GM19238 (cell line): ENCODE measurements at regions not wholly inside any gene's neighbourhood (a gene's known extent, or its start where the extent isn't known, plus 50 kb on each side); places are given as distances from the start of the nearest gene placed in this dataset.

Experiments
- DNase-seq: peaks from one replicate; pipeline ENCODE4 v3.0.0; 2011; ENCODE audit warnings: low spot score; ENCODE audit not compliant: insufficient read length

GRCh38 chr12:65653321-65653720 lies 171.0 kb upstream of the HMGA2 start:
- DNase-seq, result no peak

- no peak for DNase-seq
These were observed 170.2 kb upstream of the HMGA2 start for GRCh38 chr12:65653946-65654629.

GRCh38 chr12:65655074-65655493 lies 169.2 kb upstream of the HMGA2 start:
- DNase-seq, result no peak

- no peak for DNase-seq
These were observed 168.0 kb upstream of the HMGA2 start for GRCh38 chr12:65656156-65656882.

GRCh38 chr12:65656891-65657351 lies 167.4 kb upstream of the HMGA2 start:
- no peak for DNase-seq

- no peak for DNase-seq
These were observed 166.6 kb upstream of the HMGA2 start for GRCh38 chr12:65657635-65658034.

- DNase-seq, result no peak
These were observed 165.9 kb upstream of the HMGA2 start for GRCh38 chr12:65658360-65658759.

- no peak for DNase-seq
These were observed 164.6 kb upstream of the HMGA2 start for GRCh38 chr12:65659681-65660080.

- DNase-seq, result no peak
These were observed 164.2 kb upstream of the HMGA2 start for GRCh38 chr12:65660096-65660495.

- no peak for DNase-seq
These were observed 163.4 kb upstream of the HMGA2 start for GRCh38 chr12:65660836-65661235.

- DNase-seq, result no peak
These were observed 161.7 kb upstream of the HMGA2 start for GRCh38 chr12:65662590-65662989.

GRCh38 chr12:65663097-65663496 lies 161.2 kb upstream of the HMGA2 start:
- DNase-seq, result no peak

GRCh38 chr12:65663648-65664047 lies 160.6 kb upstream of the HMGA2 start:
- no peak for DNase-seq

- DNase-seq, result no peak
These were observed 159.5 kb upstream of the HMGA2 start for GRCh38 chr12:65664715-65665250.

- no peak for DNase-seq
These were observed 158.5 kb upstream of the HMGA2 start for GRCh38 chr12:65665817-65666216.

- DNase-seq, result no peak
These were observed 157.4 kb upstream of the HMGA2 start for GRCh38 chr12:65666876-65667275.

GRCh38 chr12:65667932-65668331 lies 156.4 kb upstream of the HMGA2 start:
- no peak for DNase-seq

- DNase-seq, result no peak
These were observed 155.1 kb upstream of the HMGA2 start for GRCh38 chr12:65668981-65669695.

- no peak for DNase-seq
These were observed 153.5 kb upstream of the HMGA2 start for GRCh38 chr12:65670775-65671174.

GRCh38 chr12:65672441-65672840 lies 151.8 kb upstream of the HMGA2 start:
- no peak for DNase-seq

GRCh38 chr12:65673156-65673690 lies 151.1 kb upstream of the HMGA2 start:
- DNase-seq, result no peak

- no peak for DNase-seq
These were observed 150.6 kb upstream of the HMGA2 start for GRCh38 chr12:65673732-65674131.
